Breast epithelium (tissue), 3 donors: ENCODE measurements at regions not wholly inside any gene's neighbourhood (a gene's known extent, or its start where the extent isn't known, plus 50 kb on each side); places are given as distances from the start of the nearest gene placed in this dataset.

Experiments
- POLR2AphosphoS5 ChIP-seq, 3 donors: sonication (generic); formaldehyde crosslinking; IDR thresholded peaks; one replicate each; pipeline ENCODE4 v1.6.1; 2017; ENCODE audit warnings: antibody characterized with exemption in 3 of 3
- TF ChIP-seq, protein P1 (sequence below), 3 donors: fragments of 450-650 bp; IDR thresholded peaks; one replicate each; pipeline ENCODE4 v1.5.1; 2016 to 2017; ENCODE audit warnings: antibody characterized with exemption in 3 of 3, mild to moderate bottlenecking in 3 of 3, moderate library complexity in 3 of 3

DNA sequence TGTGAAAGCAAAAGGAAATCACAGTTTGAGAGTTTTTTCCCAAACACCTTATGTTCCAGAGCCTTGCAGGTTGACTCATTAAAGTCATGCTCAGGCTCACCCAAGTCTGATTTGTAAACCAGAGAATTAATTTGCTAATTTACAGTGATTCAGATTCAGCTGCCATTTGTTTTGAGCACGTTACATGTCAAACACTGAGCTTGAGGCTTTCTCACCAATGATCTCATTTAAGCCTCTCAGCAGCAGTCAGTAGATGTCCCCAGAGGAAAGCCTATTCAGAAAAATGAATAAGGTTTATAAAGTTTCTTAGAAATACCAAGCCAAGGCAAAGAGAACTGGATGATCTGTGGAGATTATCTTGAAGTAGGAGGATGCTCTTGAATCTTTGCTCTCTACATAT, 420.4 kb downstream of the HTR7 start:
- TF ChIP-seq, protein P1, sequence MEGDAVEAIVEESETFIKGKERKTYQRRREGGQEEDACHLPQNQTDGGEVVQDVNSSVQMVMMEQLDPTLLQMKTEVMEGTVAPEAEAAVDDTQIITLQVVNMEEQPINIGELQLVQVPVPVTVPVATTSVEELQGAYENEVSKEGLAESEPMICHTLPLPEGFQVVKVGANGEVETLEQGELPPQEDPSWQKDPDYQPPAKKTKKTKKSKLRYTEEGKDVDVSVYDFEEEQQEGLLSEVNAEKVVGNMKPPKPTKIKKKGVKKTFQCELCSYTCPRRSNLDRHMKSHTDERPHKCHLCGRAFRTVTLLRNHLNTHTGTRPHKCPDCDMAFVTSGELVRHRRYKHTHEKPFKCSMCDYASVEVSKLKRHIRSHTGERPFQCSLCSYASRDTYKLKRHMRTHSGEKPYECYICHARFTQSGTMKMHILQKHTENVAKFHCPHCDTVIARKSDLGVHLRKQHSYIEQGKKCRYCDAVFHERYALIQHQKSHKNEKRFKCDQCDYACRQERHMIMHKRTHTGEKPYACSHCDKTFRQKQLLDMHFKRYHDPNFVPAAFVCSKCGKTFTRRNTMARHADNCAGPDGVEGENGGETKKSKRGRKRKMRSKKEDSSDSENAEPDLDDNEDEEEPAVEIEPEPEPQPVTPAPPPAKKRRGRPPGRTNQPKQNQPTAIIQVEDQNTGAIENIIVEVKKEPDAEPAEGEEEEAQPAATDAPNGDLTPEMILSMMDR (IDR thresholded peaks at IDR 0.05) = no peak
- no peak for TF ChIP-seq POLR2AphosphoS5 (IDR thresholded peaks at IDR 0.05)
